Common myeloid progenitor, CD34-positive (primary cell): ENCODE measurements at regions not wholly inside any gene's neighbourhood (a gene's known extent, or its start where the extent isn't known, plus 50 kb on each side); places are given as distances from the start of the nearest gene placed in this dataset.
A peak's percentile ranks its signal among the peaks of the same experiment; 100 is the strongest.

Experiments used
- CTCF ChIA-PET: fragments of 350-600 bp; sonication (Branson Sonifier 250); formaldehyde crosslinking; loops from one replicate; lab custom pipeline; 2021; ENCODE audit warnings: antibody characterized with exemption; lab: Charles Lee
- POLR2A ChIA-PET: fragments of 350-600 bp; sonication (Branson Sonifier 250); formaldehyde crosslinking; loops from one replicate; lab custom pipeline; 2021; ENCODE audit warnings: antibody characterized with exemption; lab: Charles Lee
- DNase-seq, 3 donors: peaks; one replicate each; pipeline versions ENCODE4 v3.0.0 to v3.0.0-alpha.2; 2013
- H3K27ac ChIP-seq, 2 experiments: 1 replicate in 1 of 2; 2 replicates in 1 of 2; pipeline ENCODE4 v1.7.0; 2013; ENCODE audit warnings: inconsistent platforms in 2 of 2, low read length in 2 of 2, mild to moderate bottlenecking in 2 of 2, low read depth in 1 of 2, moderate library complexity in 1 of 2; ENCODE audit not compliant: severe bottlenecking in 2 of 2, insufficient read depth in 1 of 2, poor library complexity in 1 of 2
- H3K27me3 ChIP-seq, 5 experiments: replicated peaks in 2 of 5; 1 replicate in 3 of 5; 2 replicates in 2 of 5; pipeline versions ENCODE4 v1.6.1 to v1.7.0; 2013; ENCODE audit warnings: low read length in 4 of 5, mild to moderate bottlenecking in 2 of 5, moderate library complexity in 2 of 5, inconsistent platforms in 1 of 5; ENCODE audit not compliant: insufficient read depth in 5 of 5, control insufficient read depth in 4 of 5
- H3K36me3 ChIP-seq, 4 experiments: 1 replicate in 2 of 4; 2 replicates in 2 of 4; pipeline versions ENCODE4 v1.6.1 to v1.7.0; 2013; ENCODE audit warnings: low read length in 3 of 4, control low read depth in 1 of 4, mild to moderate bottlenecking in 1 of 4; ENCODE audit not compliant: control insufficient read depth in 4 of 4, insufficient read depth in 4 of 4
- H3K4me1 ChIP-seq, 4 experiments: 1 replicate in 3 of 4; 2 replicates in 1 of 4; pipeline versions ENCODE4 v1.6.1 to v1.7.1; 2013; ENCODE audit warnings: low read length in 3 of 4, mild to moderate bottlenecking in 3 of 4, control low read depth in 1 of 4, inconsistent platforms in 1 of 4, moderate library complexity in 1 of 4; ENCODE audit not compliant: control insufficient read depth in 4 of 4, insufficient read depth in 4 of 4; ENCODE audit errors: control extremely low read depth in 1 of 4
- H3K4me3 ChIP-seq, 7 experiments: 1 replicate in 4 of 7; 2 replicates in 3 of 7; pipeline versions ENCODE4 v1.5.1 to v1.7.0; 2013; ENCODE audit warnings: mild to moderate bottlenecking in 7 of 7, low read length in 6 of 7, moderate library complexity in 6 of 7, inconsistent platforms in 2 of 7, low read depth in 2 of 7, control low read depth in 1 of 7; ENCODE audit not compliant: insufficient read depth in 4 of 7, control insufficient read depth in 1 of 7; ENCODE audit errors: extremely low read depth in 1 of 7
- H3K9me3 ChIP-seq, 5 experiments: 1 replicate in 4 of 5; 2 replicates in 1 of 5; pipeline versions ENCODE4 v1.6.1 to v1.7.1; 2013; ENCODE audit warnings: low read length in 4 of 5, mild to moderate bottlenecking in 2 of 5, inconsistent platforms in 1 of 5, low read depth in 1 of 5, moderate library complexity in 1 of 5; ENCODE audit not compliant: control insufficient read depth in 4 of 5, insufficient read depth in 2 of 5; ENCODE audit errors: control extremely low read depth in 1 of 5
- WGBS: methylation state at CpG from one replicate; pipeline ENCODE4 v1.1.5; 2013; ENCODE audit not compliant: insufficient coverage; 5-methylcytosine and 5-hydroxymethylcytosine counted together

- WGBS: 68% methylated on average over 3 of the region's 11 CpGs
- no peaks in the 10 kb centered on the region for H3K9me3 ChIP-seq
- H3K4me3 ChIP-seq: no peak overlapping the region
- CTCF ChIA-PET: interaction anchor here (0.6 kb wide), 1 partner anchor 163 kb away, joined by 3 read pairs; no protein-coding TSS in a partner anchor
- no peaks in the 10 kb centered on the region for H3K36me3 ChIP-seq
- POLR2A ChIA-PET: no interaction called here
- no peaks in the 10 kb centered on the region for H3K27me3 ChIP-seq
- H3K27ac ChIP-seq: peak overlapping the region in 1 of 2 experiments; percentile 27
- peak; percentile 30 to 90 (median 85) for DNase-seq
- H3K4me1 ChIP-seq: peaks cover 10 to 30% (median 22%) of the 10 kb centered on the region in 4 experiments
Observed at GRCh38 chr14:61103541-61104339, 122.7 kb downstream of the SLC38A6 start.

GRCh38 chr14:61102549-61103466 lies 121.8 kb downstream of the SLC38A6 start:
- peak overlapping the region; percentile 14 to 27 for H3K27ac ChIP-seq
- H3K27me3 ChIP-seq: no peaks in the 10 kb centered on the region
- WGBS: 94% methylated on average over 7 of the region's 10 CpGs
- DNase-seq: no peak
- ChIA-PET CTCF (no interaction called here), POLR2A (no interaction called here)
- H3K4me3 ChIP-seq: no peak overlapping the region
- H3K36me3 ChIP-seq: no peaks in the 10 kb centered on the region
- peaks cover 10 to 30% (median 22%) of the 10 kb centered on the region in 4 experiments for H3K4me1 ChIP-seq
- H3K9me3 ChIP-seq: peaks cover 0 to 3% (median 0%) of the 10 kb centered on the region in 5 experiments
